Neural cell (in vitro differentiated cells): ENCODE measurements at regions not wholly inside any gene's neighbourhood (a gene's known extent, or its start where the extent isn't known, plus 50 kb on each side); places are given as distances from the start of the nearest gene placed in this dataset.

Experiments used
- H2AFZ ChIP-seq: fragments of 200-600, 300-800 bp; sonication (generic), shearing (Covaris generic); 2 replicates; pipeline ENCODE4 v1.6.0; 2014; ENCODE audit warnings: low read depth, mild to moderate bottlenecking, antibody characterized with exemption, low read length, moderate library complexity
- H3F3A ChIP-seq: fragments of 200-600 bp; shearing (Covaris generic); 2 replicates; pipeline ENCODE4 v1.6.1; 2016; ENCODE audit warnings: mild to moderate bottlenecking, moderate library complexity, mixed read lengths, antibody characterized with exemption, low read length; ENCODE audit not compliant: insufficient read depth, poor library complexity, severe bottlenecking
- H3K27ac ChIP-seq: fragments of 200-600, 300-800 bp; sonication (generic), shearing (Covaris generic); 2 replicates; pipeline ENCODE4 v1.5.1; 2014; ENCODE audit warnings: mild to moderate bottlenecking, low read length, moderate library complexity
- H3K27me3 ChIP-seq: fragments of 300-800, 200-600 bp; sonication (generic), shearing (Covaris generic); 2 replicates; pipeline ENCODE4 v1.6.0; 2014; ENCODE audit warnings: mild to moderate bottlenecking, low read depth, low read length, moderate library complexity; ENCODE audit not compliant: insufficient read depth
- H3K36me3 ChIP-seq: fragments of 300-800, 200-600 bp; sonication (generic), shearing (Covaris generic); 2 replicates; pipeline ENCODE4 v1.5.1; 2014; ENCODE audit warnings: mild to moderate bottlenecking, antibody characterized with exemption, low read length, moderate library complexity; ENCODE audit not compliant: insufficient read depth
- H3K4me2 ChIP-seq: fragments of 300-800, 200-600 bp; sonication (generic), shearing (Covaris generic); 2 replicates; pipeline ENCODE4 v1.6.0; 2014; ENCODE audit warnings: mild to moderate bottlenecking, low read length
- H3K4me3 ChIP-seq: fragments of 300-800, 200-600 bp; sonication (generic), shearing (Covaris generic); 2 replicates; pipeline ENCODE4 v1.5.1; 2014; ENCODE audit warnings: mild to moderate bottlenecking, low read length, moderate library complexity
- H3K79me2 ChIP-seq: fragments of 200-600 bp; shearing (Covaris generic); replicated peaks from 2 replicates; pipeline ENCODE4 v1.6.0; 2014; ENCODE audit warnings: mild to moderate bottlenecking, low read length, moderate library complexity; ENCODE audit not compliant: insufficient read depth
- H3K9ac ChIP-seq: fragments of 300-800, 200-600 bp; sonication (generic), shearing (Covaris generic); 2 replicates; pipeline ENCODE4 v1.6.1; 2016; ENCODE audit warnings: mild to moderate bottlenecking, low read length, mixed read lengths
- H3K9me2 ChIP-seq: fragments of 200-600 bp; shearing (Covaris generic); 2 replicates; pipeline ENCODE4 v1.6.1; 2016; ENCODE audit warnings: mild to moderate bottlenecking, low read length, mixed read lengths; ENCODE audit not compliant: insufficient read depth
- H3K9me3 ChIP-seq: fragments of 200-600, 300-800 bp; sonication (generic), shearing (Covaris generic); 2 replicates; pipeline ENCODE4 v1.6.1; 2016; ENCODE audit warnings: mild to moderate bottlenecking, mixed run types, low read length, moderate library complexity, mixed read lengths
- H4K20me1 ChIP-seq: fragments of 200-600 bp; shearing (Covaris generic); 2 replicates; pipeline ENCODE4 v1.6.1; 2016; ENCODE audit warnings: mild to moderate bottlenecking, mixed run types; ENCODE audit not compliant: insufficient read depth
- CTCF ChIP-seq: fragments of 450-650 bp; IDR thresholded peaks from 2 replicates; pipeline ENCODE4 v1.5.1; 2014; ENCODE audit warnings: antibody characterized with exemption, mild to moderate bottlenecking, moderate library complexity; ENCODE audit not compliant: poor library complexity, severe bottlenecking
- EP300 ChIP-seq: fragments of 450-650 bp; conservative IDR thresholded peaks from 2 replicates; pipeline ENCODE4 v1.6.1; 2014; ENCODE audit warnings: antibody characterized with exemption, mild to moderate bottlenecking, moderate library complexity; ENCODE audit not compliant: poor library complexity, severe bottlenecking
- EZH2 ChIP-seq: fragments of 200-600, 300-800 bp; shearing (Covaris generic), sonication (generic); IDR thresholded peaks from 2 replicates; pipeline ENCODE4 v1.6.1; 2014; ENCODE audit warnings: antibody characterized with exemption, low read length, borderline replicate concordance, mild to moderate bottlenecking; ENCODE audit not compliant: insufficient read depth, poor library complexity, severe bottlenecking
- MXI1 ChIP-seq: fragments of 450-650 bp; conservative IDR thresholded peaks from 2 replicates; pipeline ENCODE4 v1.6.1; 2014; ENCODE audit warnings: antibody characterized with exemption, mild to moderate bottlenecking; ENCODE audit not compliant: poor library complexity, severe bottlenecking
- POLR2AphosphoS5 ChIP-seq: IDR thresholded peaks from 2 replicates; pipeline ENCODE4 v1.6.1; 2012
- RAD21 ChIP-seq: fragments of 450-650 bp; conservative IDR thresholded peaks from 2 replicates; pipeline ENCODE4 v1.6.1; 2014; ENCODE audit warnings: antibody characterized with exemption, mild to moderate bottlenecking, moderate library complexity
- REST ChIP-seq: IDR thresholded peaks from 2 replicates; pipeline ENCODE4 v1.6.1; 2012; ENCODE audit warnings: borderline replicate concordance
- SMC3 ChIP-seq: fragments of 450-650 bp; conservative IDR thresholded peaks from 2 replicates; pipeline ENCODE4 v1.6.1; 2014; ENCODE audit warnings: antibody characterized with exemption, mild to moderate bottlenecking, moderate library complexity; ENCODE audit not compliant: poor library complexity
- TAF1 ChIP-seq: IDR thresholded peaks from 2 replicates; pipeline ENCODE4 v1.6.1; 2012; ENCODE audit warnings: low read depth

- Histone ChIP-seq H4K20me1 (no peaks in the 10 kb centered on the region), H3K27me3 (no peaks in the 10 kb centered on the region), H3K9me2 (no peaks in the 10 kb centered on the region), H3K27ac (no peak overlapping the region), H3K4me3 (no peak overlapping the region), H3K79me2 (no peaks in the 10 kb centered on the region), H3K36me3 (no peaks in the 10 kb centered on the region), H3K9me3 (no peaks in the 10 kb centered on the region), H3K9ac (no peak overlapping the region), H3F3A (no peaks in the 10 kb centered on the region), H2AFZ (no peak overlapping the region), H3K4me2 (no peak overlapping the region)
- TF ChIP-seq EP300 = no peak
- no peak for TF ChIP-seq CTCF
- TF ChIP-seq SMC3 = no peak
- no peak for TF ChIP-seq EZH2
- TF ChIP-seq TAF1 = no peak
- no peak for TF ChIP-seq REST
- TF ChIP-seq MXI1 = no peak
These were observed 377.4 kb downstream of the LTN1 start for GRCh38 chr21:28615276-28615675.

- no peak overlapping the region for H3K4me2 ChIP-seq
- H3K4me3 ChIP-seq = no peak overlapping the region
- H3F3A ChIP-seq = no peaks in the 10 kb centered on the region
- no peaks in the 10 kb centered on the region for H4K20me1 ChIP-seq
- no peaks in the 10 kb centered on the region for H3K27me3 ChIP-seq
- H3K36me3 ChIP-seq = no peaks in the 10 kb centered on the region
- H3K27ac ChIP-seq = no peak overlapping the region
- no peaks in the 10 kb centered on the region for H3K9me3 ChIP-seq
- H3K9me2 ChIP-seq = no peaks in the 10 kb centered on the region
- H3K79me2 ChIP-seq = no peaks in the 10 kb centered on the region
- no peak overlapping the region for H2AFZ ChIP-seq
- TF ChIP-seq RAD21 = no peak
- no peak for TF ChIP-seq TAF1
- TF ChIP-seq MXI1 = no peak
- TF ChIP-seq POLR2AphosphoS5 = no peak
- no peak for TF ChIP-seq EP300
- TF ChIP-seq SMC3 = no peak
- TF ChIP-seq REST = no peak
- no peak for TF ChIP-seq EZH2
- TF ChIP-seq CTCF = no peak
- no peak overlapping the region for H3K9ac ChIP-seq
These were observed 377.9 kb downstream of the LTN1 start for GRCh38 chr21:28614791-28615190.
